OCI-LY3 (cell line): ENCODE measurements at regions not wholly inside any gene's neighbourhood (a gene's known extent, or its start where the extent isn't known, plus 50 kb on each side); places are given as distances from the start of the nearest gene placed in this dataset.

ENCODE experiments used
- CTCF ChIP-seq: fragments of 200-600, 300-600 bp; sonication (generic); IDR thresholded peaks from 2 replicates; pipeline ENCODE4 v1.5.1; 2014; ENCODE audit warnings: antibody characterized with exemption, low read length, low read depth
- EZH2phosphoT487 ChIP-seq: fragments of 200-600 bp; shearing (Covaris generic); IDR thresholded peaks from 2 replicates; pipeline ENCODE4 v1.6.1; 2018; ENCODE audit warnings: antibody characterized with exemption, mixed run types, low read depth

DNA sequence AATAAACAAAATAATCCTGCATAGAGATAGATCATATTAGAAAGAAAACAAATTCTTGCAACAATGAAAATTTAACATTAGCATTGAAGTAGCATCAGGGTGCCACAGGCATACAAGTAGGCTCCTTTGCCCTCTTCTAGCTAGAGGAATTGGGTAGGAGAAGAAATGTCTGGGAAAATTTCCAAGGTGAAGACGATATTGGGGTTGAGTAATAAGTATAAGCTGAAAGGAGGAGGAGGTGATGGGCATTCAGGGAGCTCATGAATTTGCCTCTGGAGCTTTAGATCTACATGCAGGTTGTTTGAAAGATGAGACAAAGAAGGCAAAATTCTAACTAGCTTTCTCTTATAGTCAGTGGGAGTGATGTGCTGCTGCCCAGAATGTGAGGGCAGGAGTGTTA, 504.9 kb downstream of the CCDC85A start:
- TF ChIP-seq EZH2phosphoT487 = no peak
- no peak for TF ChIP-seq CTCF
